KMS-11 (cell line): ENCODE measurements at regions not wholly inside any gene's neighbourhood (a gene's known extent, or its start where the extent isn't known, plus 50 kb on each side); places are given as distances from the start of the nearest gene placed in this dataset.

Experiments used
- H2AFZ ChIP-seq: fragments of 200-600 bp; sonication (generic); 2 replicates; pipeline ENCODE4 v1.6.1; 2016; ENCODE audit warnings: antibody characterized with exemption, mixed run types, low read depth
- H3K27ac ChIP-seq: fragments of 200-600 bp; sonication (generic); 2 replicates; pipeline ENCODE4 v1.6.1; 2016; ENCODE audit warnings: mild to moderate bottlenecking, mixed run types
- H3K27me3 ChIP-seq: fragments of 200-600 bp; sonication (generic); 2 replicates; pipeline ENCODE4 v1.6.1; 2017; ENCODE audit warnings: mild to moderate bottlenecking, low read depth, mixed run types, moderate library complexity; ENCODE audit not compliant: insufficient read depth
- H3K36me3 ChIP-seq: fragments of 200-600 bp; sonication (generic); 2 replicates; pipeline ENCODE4 v1.6.1; 2017; ENCODE audit warnings: mild to moderate bottlenecking, mixed run types; ENCODE audit not compliant: insufficient read depth
- H3K4me1 ChIP-seq: fragments of 200-600 bp; sonication (generic); 2 replicates; pipeline ENCODE4 v1.6.1; 2016; ENCODE audit warnings: mild to moderate bottlenecking, low read depth, mixed run types; ENCODE audit not compliant: poor library complexity, severe bottlenecking
- H3K4me2 ChIP-seq: fragments of 200-600 bp; sonication (generic); 2 replicates; pipeline ENCODE4 v1.7.0; 2016; ENCODE audit warnings: mild to moderate bottlenecking, mixed run types
- H3K4me3 ChIP-seq: fragments of 200-600 bp; sonication (generic); IDR thresholded peaks from 2 replicates; pipeline ENCODE4 v1.6.1; 2017; ENCODE audit warnings: low read depth, low read length, mixed read lengths; ENCODE audit not compliant: insufficient read depth
- H3K79me2 ChIP-seq: fragments of 200-600 bp; sonication (generic); 2 replicates; pipeline ENCODE4 v1.6.1; 2016; ENCODE audit warnings: low read depth, mixed run types; ENCODE audit not compliant: insufficient read depth
- H3K9ac ChIP-seq: fragments of 200-600 bp; sonication (generic); 2 replicates; pipeline ENCODE4 v1.6.1; 2016; ENCODE audit warnings: mild to moderate bottlenecking, mixed run types
- H4K20me1 ChIP-seq: fragments of 200-600 bp; sonication (generic); 2 replicates; pipeline ENCODE4 v1.6.1; 2016; ENCODE audit warnings: mild to moderate bottlenecking, mixed run types; ENCODE audit not compliant: insufficient read depth
- TF ChIP-seq, protein P1 (sequence below): fragments of 200-600 bp; sonication (generic); conservative IDR thresholded peaks from 2 replicates; pipeline ENCODE4 v1.6.1; 2017; ENCODE audit warnings: low read depth, mild to moderate bottlenecking, antibody characterized with exemption, low read length, moderate library complexity, mixed read lengths

DNA sequence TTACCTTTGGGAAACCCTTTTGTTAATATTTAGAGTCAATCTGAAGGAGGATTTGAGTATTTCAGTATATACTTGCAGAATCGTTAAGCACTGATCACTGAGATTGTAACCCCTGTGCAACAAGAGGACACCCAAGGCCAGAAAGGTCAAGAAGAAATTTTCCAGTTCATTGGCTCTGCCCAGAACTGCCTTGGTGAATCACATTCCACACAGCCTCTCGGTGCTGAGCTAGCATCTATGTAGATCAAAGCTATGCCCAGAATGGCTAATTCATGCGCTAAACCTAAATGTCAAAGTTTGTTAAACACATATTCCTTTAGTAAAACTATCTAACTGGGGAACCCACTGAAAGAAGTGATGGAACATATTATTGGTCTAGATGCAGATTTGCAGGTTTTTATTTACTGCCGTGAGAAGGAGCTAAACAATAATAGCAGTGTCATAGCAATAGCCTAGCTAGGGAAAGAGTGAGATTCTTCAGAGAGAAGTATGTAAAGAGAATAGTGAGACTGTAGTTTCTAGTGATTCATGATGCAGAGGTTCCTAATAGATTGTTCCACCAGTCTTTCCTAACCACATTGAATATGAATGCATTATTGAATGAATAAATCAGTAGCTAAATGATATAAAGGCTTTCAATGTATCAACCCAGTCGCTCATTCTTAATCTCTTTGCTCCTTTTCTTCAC, 423.2 kb upstream of the CRIM1 start:
- Histone ChIP-seq H3K36me3 (no peaks in the 10 kb centered on the region), H3K27me3 (no peaks in the 10 kb centered on the region), H3K27ac (no peak overlapping the region), H2AFZ (no peak overlapping the region), H3K4me1 (no peaks in the 10 kb centered on the region), H4K20me1 (no peaks in the 10 kb centered on the region), H3K9ac (no peak overlapping the region), H3K4me2 (no peak overlapping the region), H3K4me3 (no peak overlapping the region), H3K79me2 (no peaks in the 10 kb centered on the region)
- TF ChIP-seq, protein P1, sequence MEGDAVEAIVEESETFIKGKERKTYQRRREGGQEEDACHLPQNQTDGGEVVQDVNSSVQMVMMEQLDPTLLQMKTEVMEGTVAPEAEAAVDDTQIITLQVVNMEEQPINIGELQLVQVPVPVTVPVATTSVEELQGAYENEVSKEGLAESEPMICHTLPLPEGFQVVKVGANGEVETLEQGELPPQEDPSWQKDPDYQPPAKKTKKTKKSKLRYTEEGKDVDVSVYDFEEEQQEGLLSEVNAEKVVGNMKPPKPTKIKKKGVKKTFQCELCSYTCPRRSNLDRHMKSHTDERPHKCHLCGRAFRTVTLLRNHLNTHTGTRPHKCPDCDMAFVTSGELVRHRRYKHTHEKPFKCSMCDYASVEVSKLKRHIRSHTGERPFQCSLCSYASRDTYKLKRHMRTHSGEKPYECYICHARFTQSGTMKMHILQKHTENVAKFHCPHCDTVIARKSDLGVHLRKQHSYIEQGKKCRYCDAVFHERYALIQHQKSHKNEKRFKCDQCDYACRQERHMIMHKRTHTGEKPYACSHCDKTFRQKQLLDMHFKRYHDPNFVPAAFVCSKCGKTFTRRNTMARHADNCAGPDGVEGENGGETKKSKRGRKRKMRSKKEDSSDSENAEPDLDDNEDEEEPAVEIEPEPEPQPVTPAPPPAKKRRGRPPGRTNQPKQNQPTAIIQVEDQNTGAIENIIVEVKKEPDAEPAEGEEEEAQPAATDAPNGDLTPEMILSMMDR: no peak

DNA sequence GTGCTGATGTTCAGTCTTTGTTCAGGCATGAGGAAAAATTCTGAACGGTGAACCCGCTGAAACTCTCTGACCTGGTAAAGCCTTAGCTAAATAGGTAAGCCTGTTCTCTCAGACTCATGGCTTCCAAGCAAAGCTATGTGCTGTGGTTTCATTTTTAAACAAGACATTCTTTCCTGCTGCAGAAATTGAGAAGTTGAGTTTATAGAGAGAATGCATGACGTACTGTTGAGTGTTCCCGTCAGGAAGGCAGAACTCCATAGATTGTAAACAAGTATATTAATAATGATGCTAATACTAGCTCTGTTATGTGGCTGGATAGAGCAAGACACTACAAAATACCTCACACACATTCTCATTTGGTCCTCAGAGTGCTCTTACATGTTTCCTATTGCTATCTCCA, 424.0 kb upstream of the CRIM1 start:
- no peaks in the 10 kb centered on the region for H4K20me1 ChIP-seq
- no peaks in the 10 kb centered on the region for H3K27me3 ChIP-seq
- H3K4me1 ChIP-seq: no peaks in the 10 kb centered on the region
- no peak overlapping the region for H3K27ac ChIP-seq
- no peak overlapping the region for H2AFZ ChIP-seq
- no peak overlapping the region for H3K4me3 ChIP-seq
- H3K36me3 ChIP-seq: no peaks in the 10 kb centered on the region
- TF ChIP-seq, protein P1: no peak
- no peaks in the 10 kb centered on the region for H3K79me2 ChIP-seq
- H3K9ac ChIP-seq: no peak overlapping the region
- no peak overlapping the region for H3K4me2 ChIP-seq

DNA sequence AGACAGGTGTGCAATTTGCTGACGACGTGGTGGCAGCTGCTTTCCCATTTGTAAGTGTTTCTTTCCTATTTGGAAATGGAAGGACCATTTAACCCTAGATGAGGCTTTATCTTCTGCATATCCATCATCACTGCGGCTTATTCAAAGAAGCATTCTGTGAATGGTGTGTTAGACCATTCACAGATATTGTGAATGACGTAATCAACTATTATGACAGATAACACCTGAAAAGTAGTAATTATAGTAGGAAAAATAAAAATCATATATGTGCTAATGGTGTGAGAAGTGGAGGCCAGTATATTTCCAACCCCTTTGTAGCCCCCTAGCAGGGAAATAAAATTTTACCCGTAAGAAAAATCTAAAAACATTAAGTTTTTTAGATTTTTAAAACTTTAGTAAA, 424.5 kb upstream of the CRIM1 start:
- Histone ChIP-seq H2AFZ (no peak overlapping the region), H3K36me3 (no peaks in the 10 kb centered on the region), H3K4me3 (no peak overlapping the region), H3K27me3 (no peaks in the 10 kb centered on the region), H4K20me1 (no peaks in the 10 kb centered on the region), H3K27ac (no peak overlapping the region), H3K79me2 (no peaks in the 10 kb centered on the region), H3K4me1 (no peaks in the 10 kb centered on the region), H3K4me2 (no peak overlapping the region), H3K9ac (no peak overlapping the region)
- TF ChIP-seq, protein P1: no peak

DNA sequence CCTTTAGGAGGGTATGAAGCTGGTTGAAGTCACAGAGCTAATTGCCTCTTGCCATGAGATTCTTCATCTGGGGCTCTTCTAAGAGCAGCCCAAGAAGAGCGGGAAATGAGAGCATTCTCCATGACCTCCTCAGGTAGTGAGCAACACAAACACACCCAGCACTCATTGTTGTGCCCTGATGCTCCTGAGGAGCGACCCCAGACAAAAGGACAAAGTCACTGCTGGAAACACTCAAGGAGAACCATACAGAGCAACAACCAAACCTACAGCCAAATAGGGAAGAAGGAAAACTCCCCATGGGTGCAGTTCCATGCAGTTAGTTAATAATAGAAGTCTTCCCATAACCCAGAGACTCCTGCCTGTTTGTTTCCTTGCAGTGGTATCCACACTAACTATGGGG, 426.0 kb upstream of the CRIM1 start:
- H2AFZ ChIP-seq: no peak overlapping the region
- no peak overlapping the region for H3K9ac ChIP-seq
- no peak overlapping the region for H3K4me2 ChIP-seq
- no peaks in the 10 kb centered on the region for H4K20me1 ChIP-seq
- H3K4me1 ChIP-seq: no peaks in the 10 kb centered on the region
- H3K79me2 ChIP-seq: no peaks in the 10 kb centered on the region
- H3K36me3 ChIP-seq: no peaks in the 10 kb centered on the region
- H3K4me3 ChIP-seq: no peak overlapping the region
- H3K27me3 ChIP-seq: no peaks in the 10 kb centered on the region
- no peak overlapping the region for H3K27ac ChIP-seq
- TF ChIP-seq, protein P1: no peak
